Stimulated activated CD4-positive, alpha-beta T cell treated with anti-CD3 and anti-CD28 coated beads, Interleukin-2, amount 100 ng/mL, for 48 hours (primary cell): ENCODE measurements at regions not wholly inside any gene's neighbourhood (a gene's known extent, or its start where the extent isn't known, plus 50 kb on each side); places are given as distances from the start of the nearest gene placed in this dataset.
"Not testable (repeated sequence)": the region's sequence is repeated elsewhere in the genome, so short reads cannot be mapped to it uniquely, and the experiment has no call there.

Experiments used
- DNase-seq, 2 donors: peaks; one replicate each; pipeline ENCODE4 v3.0.0-alpha.2; 2020

- DNase-seq = no peak
These were observed 771.1 kb downstream of the GATA3 start for GRCh38 chr10:8825611-8826010.

DNA sequence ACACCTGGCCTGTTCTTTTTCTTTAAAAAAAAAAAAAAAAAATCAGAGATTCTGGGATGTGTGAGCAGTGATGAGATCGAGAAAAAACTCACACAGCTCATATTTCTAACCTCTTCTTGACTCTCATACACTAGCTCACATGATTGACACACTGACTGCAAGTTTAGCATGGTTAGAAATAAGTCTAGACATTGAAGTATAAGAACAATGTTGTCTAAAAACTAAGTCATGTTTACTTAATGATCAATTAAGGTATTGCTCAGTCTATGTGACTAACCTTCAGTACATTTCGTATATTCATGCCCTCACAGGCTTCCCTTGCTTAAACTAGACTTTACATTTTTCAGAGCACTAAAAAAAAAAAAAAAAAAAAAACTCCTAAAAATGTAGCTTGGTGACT, 775.1 kb downstream of the GATA3 start:
- DNase-seq = no peak

DNA sequence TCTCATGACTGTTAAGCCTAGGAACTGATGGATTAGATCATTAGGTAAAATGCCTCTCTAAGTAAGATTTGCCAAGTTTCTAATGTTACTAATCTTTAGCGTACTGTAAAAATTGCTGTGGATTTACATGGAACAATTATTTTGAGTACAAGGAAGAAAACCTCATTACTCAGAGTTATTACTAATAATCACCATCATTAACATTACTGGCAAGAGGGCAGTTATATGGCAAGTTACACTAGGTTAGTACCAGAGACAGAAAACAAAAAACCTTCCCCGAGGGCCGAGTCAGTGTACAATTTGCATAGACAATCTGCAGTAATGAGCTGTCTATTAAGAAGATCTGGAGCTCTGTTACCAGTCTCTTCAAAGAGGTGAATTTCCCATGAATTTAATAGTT, 775.6 kb downstream of the GATA3 start:
- DNase-seq = no peak

DNA sequence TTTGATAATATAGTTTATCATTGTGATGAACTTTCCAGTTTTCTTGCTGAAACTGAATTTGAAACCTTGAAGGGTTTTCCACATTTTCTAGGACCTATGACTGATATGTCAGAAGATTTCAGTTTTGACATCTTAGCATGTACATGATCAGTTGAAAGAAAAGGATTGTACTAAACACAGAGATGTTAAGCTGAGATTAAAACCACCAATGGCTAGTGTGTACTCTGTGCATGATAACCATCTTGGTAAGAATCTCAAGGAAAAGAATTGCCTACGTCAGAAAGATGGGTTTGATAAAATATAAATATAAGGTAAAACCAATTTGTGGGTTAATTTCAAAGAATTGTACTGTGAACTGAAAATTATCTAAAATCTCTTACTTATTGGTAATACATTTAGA, 776.4 kb downstream of the GATA3 start:
- no peak for DNase-seq

GRCh38 chr10:8835453-8836167, 781.1 kb downstream of the GATA3 start:
- DNase-seq = no peak

GRCh38 chr10:8840356-8840755, 785.9 kb downstream of the GATA3 start:
- no peak for DNase-seq

GRCh38 chr10:8844141-8844540, 789.7 kb downstream of the GATA3 start:
- no peak for DNase-seq

- no peak for DNase-seq
These were observed 798.1 kb downstream of the GATA3 start for GRCh38 chr10:8852546-8852945.

DNA sequence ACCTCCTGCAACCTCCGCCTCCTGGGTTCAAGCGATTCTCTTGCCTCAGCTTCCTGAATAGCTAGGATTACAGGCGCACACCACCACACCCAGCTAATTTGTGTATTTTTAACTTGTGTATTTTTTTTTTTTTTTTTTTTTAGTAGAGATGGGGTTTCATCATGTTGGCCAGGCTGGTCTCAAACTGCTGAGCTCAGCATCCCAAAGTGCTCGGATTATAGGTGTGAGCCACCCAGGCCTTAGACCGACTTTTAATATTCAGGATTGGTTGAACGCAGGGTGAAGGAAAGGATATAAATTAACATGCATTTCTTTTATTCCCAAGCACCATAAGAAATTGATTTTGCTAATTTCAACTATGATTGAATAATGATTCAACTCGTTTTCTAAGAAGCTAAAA, 798.6 kb downstream of the GATA3 start:
- DNase-seq = no peak

- not testable (repeated sequence) for DNase-seq
These were observed 814.4 kb downstream of the GATA3 start for GRCh38 chr10:8868924-8869323.

- no peak for DNase-seq
These were observed 818.8 kb downstream of the GATA3 start for GRCh38 chr10:8873310-8873709.

DNA sequence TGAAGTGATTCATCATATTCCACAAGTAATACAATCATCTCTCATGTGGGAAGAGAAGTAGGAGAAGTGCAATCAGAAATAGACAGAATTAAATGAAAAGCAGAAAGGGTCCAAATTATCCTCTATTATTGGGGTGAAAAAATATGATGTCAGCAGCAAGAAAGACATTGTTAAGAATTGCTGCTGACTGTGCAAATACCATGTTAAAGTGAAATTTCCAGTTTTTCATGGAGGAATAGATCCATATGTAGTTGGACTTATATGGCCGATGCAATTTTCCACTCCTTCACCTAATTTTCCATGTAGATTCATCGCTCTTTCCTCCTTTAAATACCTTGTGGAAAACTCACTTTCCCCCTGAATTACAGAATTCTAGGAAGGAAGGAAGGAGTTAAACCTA, 819.8 kb downstream of the GATA3 start:
- DNase-seq = no peak

DNA sequence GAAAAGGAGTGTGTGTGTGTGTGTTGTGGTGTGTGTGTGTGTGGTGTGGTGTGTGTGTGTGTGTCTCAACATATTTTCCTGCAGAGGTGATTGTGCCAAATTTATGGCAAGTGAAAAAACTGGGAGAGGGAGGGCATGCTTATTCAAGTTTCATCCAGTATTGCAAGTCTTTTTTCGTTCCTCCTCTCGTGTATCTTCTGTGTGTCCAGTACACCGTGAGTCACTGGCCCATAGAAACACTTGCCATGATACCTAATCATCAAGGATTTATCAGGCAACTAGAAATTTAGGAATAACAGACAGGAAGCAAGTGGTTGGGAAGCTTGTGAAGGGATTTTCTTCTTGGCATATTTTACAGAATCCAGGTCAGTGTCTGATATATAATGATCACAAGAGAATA, 820.5 kb downstream of the GATA3 start:
- no peak for DNase-seq

DNA sequence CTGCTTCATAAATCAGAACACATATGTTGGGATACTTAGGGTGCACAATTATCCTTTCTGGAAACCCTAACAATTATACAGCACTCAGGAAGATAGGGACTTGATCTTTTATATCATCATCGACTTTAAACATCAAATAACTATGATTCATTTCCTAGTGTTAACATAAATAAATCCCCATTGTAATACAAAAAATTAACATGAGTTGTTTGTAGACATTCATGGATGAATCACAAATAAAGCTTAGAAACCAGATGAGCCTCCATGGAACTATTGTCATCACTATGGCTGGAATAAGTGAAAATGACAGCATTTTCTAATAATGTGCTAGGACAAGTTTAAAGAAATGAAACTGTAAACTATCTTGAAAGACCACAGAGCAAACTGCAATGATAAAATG, 821.7 kb downstream of the GATA3 start:
- no peak for DNase-seq

GRCh38 chr10:8889538-8889937, 835.0 kb downstream of the GATA3 start:
- no peak for DNase-seq

- DNase-seq = no peak
These were observed 838.6 kb downstream of the GATA3 start for GRCh38 chr10:8893102-8893501.

DNA sequence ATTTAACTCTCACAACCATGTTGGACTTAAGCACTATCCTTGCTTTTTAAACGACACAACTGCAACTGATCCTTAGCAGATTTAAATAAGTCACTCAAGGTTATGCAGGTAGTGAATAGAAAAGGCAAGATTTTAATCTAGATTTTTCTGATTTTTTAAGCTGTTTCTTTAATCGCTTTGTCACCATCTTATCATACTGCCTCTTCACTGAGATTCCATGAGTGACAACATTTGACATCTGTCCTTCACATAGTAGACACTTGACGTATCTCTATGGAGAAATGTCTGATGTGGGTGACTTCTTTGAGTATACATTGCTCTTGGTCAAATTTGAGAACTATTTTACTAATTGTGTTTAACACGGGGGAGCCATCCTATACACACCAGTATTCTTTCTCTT, 839.7 kb downstream of the GATA3 start:
- DNase-seq = no peak

DNA sequence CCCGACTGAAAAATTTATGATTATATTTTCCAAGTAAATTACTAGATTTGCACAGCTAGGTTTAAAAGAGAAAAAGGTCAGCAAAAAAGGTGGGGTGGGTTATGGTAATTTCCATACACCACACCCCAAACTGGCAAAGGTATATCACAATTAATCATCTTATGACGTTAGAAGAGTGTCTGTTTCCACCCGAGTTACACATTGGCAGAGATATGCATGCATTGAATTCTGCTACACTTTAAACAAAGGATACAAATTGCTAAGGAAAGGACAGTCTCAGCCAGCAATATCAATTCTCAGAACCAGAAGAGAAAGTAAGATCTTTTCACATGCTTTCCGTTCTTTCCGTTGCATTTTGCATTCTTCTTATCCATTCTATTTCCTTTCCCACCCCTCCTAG, 843.3 kb downstream of the GATA3 start:
- DNase-seq = no peak

DNA sequence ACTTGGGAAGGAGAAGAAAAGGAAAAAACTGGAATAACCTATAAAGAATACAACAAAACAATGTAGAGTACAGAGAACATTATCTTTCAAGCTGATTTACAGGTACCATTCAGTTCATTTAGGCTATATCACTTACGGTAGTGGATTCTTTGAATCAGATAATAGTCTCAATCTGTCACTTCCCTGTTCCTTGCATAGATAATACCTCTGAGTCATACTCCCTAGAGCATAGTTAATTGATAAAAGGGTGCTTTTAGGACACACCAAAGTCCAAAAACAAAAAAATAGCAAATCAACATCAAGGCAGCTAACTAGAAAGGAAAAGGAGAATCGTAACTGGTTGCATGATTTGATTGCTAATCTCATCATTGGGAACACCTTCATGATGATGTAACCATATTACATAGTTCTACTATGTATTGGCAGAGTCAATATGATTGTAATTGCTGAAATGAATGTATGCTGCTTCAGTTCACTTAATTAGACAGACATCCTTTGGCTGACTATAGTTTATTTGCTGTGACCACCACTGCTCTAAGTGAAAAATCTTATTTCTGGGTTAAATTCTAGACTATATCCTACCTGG, 844.4 kb downstream of the GATA3 start:
- no peak for DNase-seq

GRCh38 chr10:8902926-8903325, 848.4 kb downstream of the GATA3 start:
- DNase-seq = no peak

DNA sequence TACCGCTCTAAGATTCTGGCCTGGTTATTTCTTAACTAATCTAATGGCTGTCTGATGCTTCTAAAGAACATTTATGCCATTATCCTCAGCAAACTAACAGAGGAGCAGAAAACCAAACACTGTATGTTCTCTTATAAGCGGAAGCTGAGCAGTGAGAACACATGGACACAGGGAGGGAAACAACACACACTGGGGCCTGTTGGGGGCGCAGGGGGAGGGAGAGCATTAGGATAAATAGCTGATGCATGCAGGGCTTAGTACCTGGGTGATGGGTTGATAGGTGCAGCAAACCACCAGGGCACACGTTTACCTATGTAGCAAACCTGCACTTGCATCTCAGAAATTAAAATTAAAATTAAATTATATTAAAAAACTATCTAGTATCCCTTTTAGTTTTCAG, 853.5 kb downstream of the GATA3 start:
- DNase-seq = no peak

DNA sequence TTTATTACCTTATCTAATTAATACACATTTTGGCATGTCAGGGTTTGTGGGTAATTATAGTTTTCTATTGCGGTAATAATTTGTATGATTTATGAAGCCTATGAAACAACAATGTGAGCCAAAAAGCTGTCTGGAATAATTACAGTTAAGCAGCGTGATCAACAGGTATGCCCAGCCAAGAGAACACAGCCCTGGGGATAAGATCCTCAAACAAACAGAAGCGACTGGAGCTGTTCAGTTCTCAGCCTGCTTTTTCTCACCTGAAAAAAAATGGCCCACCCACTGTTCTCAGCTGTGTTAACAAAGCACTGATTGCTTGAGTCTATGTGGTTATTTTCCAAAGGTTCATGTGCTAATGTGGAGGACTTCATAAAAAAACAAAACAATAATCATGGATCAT, 855.8 kb downstream of the GATA3 start:
- DNase-seq = no peak

GRCh38 chr10:8911032-8911431, 856.5 kb downstream of the GATA3 start:
- no peak for DNase-seq

- DNase-seq = no peak
These were observed 857.6 kb downstream of the GATA3 start for GRCh38 chr10:8912108-8912507.

DNA sequence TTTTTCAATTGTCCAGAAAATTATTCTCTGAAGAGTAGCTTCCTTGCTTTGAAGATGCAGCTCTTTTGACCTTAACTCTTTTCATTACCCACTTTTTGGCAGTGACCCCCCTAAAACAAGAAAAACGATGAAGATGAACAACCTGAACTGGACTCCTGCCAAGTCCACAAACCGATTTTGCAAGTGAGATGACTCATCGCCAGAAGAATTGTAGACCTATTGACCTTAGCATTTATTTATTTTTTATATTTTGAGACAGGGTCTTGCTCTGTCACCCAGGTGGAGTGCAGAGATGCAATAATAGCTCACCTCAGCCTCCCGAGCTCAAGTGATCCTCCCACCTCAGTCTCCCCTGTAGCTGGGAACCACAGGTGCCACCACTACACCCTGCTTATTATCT, 859.2 kb downstream of the GATA3 start:
- DNase-seq = no peak
